ENCODE measurements at regions not wholly inside any gene's neighbourhood (a gene's known extent, or its start where the extent isn't known, plus 50 kb on each side); places are given as distances from the start of the nearest gene placed in this dataset.

GRCh38 chr6:141097471-141097870 lies 1035.3 kb upstream of the GJE1 start:
- TF ChIP-seq, protein P1, sequence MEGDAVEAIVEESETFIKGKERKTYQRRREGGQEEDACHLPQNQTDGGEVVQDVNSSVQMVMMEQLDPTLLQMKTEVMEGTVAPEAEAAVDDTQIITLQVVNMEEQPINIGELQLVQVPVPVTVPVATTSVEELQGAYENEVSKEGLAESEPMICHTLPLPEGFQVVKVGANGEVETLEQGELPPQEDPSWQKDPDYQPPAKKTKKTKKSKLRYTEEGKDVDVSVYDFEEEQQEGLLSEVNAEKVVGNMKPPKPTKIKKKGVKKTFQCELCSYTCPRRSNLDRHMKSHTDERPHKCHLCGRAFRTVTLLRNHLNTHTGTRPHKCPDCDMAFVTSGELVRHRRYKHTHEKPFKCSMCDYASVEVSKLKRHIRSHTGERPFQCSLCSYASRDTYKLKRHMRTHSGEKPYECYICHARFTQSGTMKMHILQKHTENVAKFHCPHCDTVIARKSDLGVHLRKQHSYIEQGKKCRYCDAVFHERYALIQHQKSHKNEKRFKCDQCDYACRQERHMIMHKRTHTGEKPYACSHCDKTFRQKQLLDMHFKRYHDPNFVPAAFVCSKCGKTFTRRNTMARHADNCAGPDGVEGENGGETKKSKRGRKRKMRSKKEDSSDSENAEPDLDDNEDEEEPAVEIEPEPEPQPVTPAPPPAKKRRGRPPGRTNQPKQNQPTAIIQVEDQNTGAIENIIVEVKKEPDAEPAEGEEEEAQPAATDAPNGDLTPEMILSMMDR (IDR thresholded peaks at IDR 0.05) = no peak
- no peak for TF ChIP-seq POLR2A (IDR thresholded peaks at IDR 0.05)
- Histone ChIP-seq H3K4me3 (no peak overlapping the region), H3K9me3 (no peaks in the 10 kb centered on the region), H3K27me3 (no peaks in the 10 kb centered on the region), H3K27ac (no peak overlapping the region), H3K36me3 (no peaks in the 10 kb centered on the region), H3K4me1 (no peaks in the 10 kb centered on the region)
- no peak for DNase-seq

GRCh38 chr6:141095308-141095707 lies 1037.4 kb upstream of the GJE1 start:
- H3K27me3 ChIP-seq = no peaks in the 10 kb centered on the region
- no peaks in the 10 kb centered on the region for H3K9me3 ChIP-seq
- no peak for DNase-seq
- no peaks in the 10 kb centered on the region for H3K36me3 ChIP-seq
- no peak overlapping the region for H3K27ac ChIP-seq
- TF ChIP-seq, protein P1 (IDR thresholded peaks at IDR 0.05) = no peak
- TF ChIP-seq POLR2A (IDR thresholded peaks at IDR 0.05) = no peak
- H3K4me1 ChIP-seq = no peaks in the 10 kb centered on the region
- no peak overlapping the region for H3K4me3 ChIP-seq

GRCh38 chr6:141088171-141088570 lies 1044.6 kb upstream of the GJE1 start:
- no peaks in the 10 kb centered on the region for H3K9me3 ChIP-seq
- no peak overlapping the region for H3K4me3 ChIP-seq
- no peaks in the 10 kb centered on the region for H3K36me3 ChIP-seq
- TF ChIP-seq, protein P1 (IDR thresholded peaks at IDR 0.05) = no peak
- no peak for TF ChIP-seq POLR2A (IDR thresholded peaks at IDR 0.05)
- DNase-seq = no peak
- H3K27me3 ChIP-seq = no peaks in the 10 kb centered on the region
- no peaks in the 10 kb centered on the region for H3K4me1 ChIP-seq
- no peak overlapping the region for H3K27ac ChIP-seq

DNA sequence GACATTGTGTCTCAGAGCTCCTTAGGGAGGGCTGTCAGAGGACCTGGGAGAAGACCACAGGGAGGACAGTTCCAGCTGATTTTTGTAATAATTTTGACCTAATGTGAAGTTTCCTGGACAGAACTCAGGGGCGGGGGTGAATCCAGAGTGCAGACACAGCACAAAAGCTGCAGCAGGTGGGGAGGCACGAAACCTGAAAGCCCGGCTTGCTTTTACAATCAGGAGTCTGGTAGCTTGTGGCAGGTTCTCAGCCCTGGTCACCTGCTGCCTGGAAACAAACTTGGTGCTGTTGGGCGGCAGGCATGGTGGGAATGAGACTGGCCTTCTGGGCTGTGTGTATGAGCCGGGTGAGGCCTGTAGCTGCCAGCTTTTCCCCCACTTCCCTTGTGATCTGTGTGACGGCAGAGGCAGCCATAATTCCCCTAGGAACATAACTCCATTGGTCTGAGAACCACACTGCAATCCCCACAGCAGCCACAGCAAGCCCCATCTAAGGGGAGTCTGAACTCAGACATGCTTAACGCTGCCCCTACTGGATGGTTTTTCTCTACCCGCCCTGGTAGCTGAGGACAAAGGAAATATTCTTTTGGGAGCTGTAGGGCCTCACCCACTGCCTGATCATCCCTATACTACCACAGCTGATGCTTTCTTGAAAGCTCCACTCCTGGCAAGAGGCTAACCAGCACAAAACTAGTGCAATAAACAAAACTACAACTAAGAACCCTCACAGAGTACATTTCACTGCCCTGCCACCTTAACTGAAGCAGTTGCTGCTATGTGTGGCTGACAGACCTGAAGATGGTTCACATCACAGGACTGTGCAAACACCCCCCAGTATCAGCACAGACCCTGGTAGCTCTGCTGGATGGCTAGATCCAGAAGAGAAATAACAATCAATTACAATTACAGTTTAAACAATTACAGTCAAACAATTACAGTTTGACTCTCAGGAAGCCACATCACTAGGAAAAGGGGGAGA lies 1055.1 kb upstream of the GJE1 start:
- no peak for DNase-seq
- Histone ChIP-seq H3K27ac (no peak overlapping the region), H3K9me3 (no peaks in the 10 kb centered on the region), H3K4me3 (no peak overlapping the region), H3K4me1 (no peaks in the 10 kb centered on the region), H3K27me3 (no peaks in the 10 kb centered on the region), H3K36me3 (no peaks in the 10 kb centered on the region)
- TF ChIP-seq, protein P1 (IDR thresholded peaks at IDR 0.05) = peak in 2 of 6 experiments; percentile 6 to 14
- no peak for TF ChIP-seq POLR2A (IDR thresholded peaks at IDR 0.05)

DNA sequence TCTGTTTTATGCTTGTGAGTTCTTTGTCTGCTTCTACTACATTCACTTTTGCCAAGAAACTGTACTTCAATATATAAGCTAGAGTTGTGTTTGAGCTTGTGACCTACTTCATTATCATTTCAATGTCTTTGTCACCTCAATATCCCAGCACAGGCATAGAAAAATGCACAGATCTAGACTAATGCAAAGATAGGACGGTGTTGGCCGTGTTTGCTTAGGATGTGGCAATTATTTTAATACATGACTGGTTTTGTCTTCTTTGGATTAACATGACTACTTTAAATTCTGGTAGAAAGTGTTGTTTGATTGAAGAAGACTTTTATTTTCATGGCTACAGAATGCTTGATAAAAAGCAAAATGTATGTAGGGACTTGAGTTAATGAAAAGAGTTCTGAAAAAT lies 1075.0 kb upstream of the GJE1 start:
- DNase-seq = no peak
- H3K4me1 ChIP-seq = no peaks in the 10 kb centered on the region
- H3K27ac ChIP-seq = no peak overlapping the region
- H3K9me3 ChIP-seq = no peaks in the 10 kb centered on the region
- H3K36me3 ChIP-seq = no peaks in the 10 kb centered on the region
- no peak overlapping the region for H3K4me3 ChIP-seq
- no peaks in the 10 kb centered on the region for H3K27me3 ChIP-seq
- TF ChIP-seq, protein P1 (IDR thresholded peaks at IDR 0.05) = no peak
- TF ChIP-seq POLR2A (IDR thresholded peaks at IDR 0.05) = no peak

Measured in Peyer's patch (tissue), 4 donors.